Progenitor cell of endocrine pancreas (in vitro differentiated cells): ENCODE measurements at regions not wholly inside any gene's neighbourhood (a gene's known extent, or its start where the extent isn't known, plus 50 kb on each side); places are given as distances from the start of the nearest gene placed in this dataset.

Source experiments
- DNase-seq: peaks from one replicate; pipeline ENCODE4 v3.0.0; 2021; ENCODE audit warnings: low spot score; ENCODE audit not compliant: unreplicated experiment
- H3K27ac Mint-ChIP-seq: 2 replicates; pipeline ENCODE4 v1.8.0; 2021; ENCODE audit warnings: mild to moderate bottlenecking, moderate library complexity, mixed read lengths
- H3K27me3 Mint-ChIP-seq: 2 replicates; pipeline ENCODE4 v1.8.0; 2021; ENCODE audit warnings: mixed read lengths
- H3K36me3 Mint-ChIP-seq: 2 replicates; pipeline ENCODE4 v1.8.0; 2022; ENCODE audit warnings: mixed read lengths; ENCODE audit not compliant: insufficient read depth
- H3K4me1 Mint-ChIP-seq: 2 replicates; pipeline ENCODE4 v1.8.0; 2021; ENCODE audit warnings: low read depth, mixed read lengths
- H3K4me3 Mint-ChIP-seq: 2 replicates; pipeline ENCODE4 v1.8.0; 2021; ENCODE audit warnings: low read depth, mild to moderate bottlenecking, moderate library complexity, mixed read lengths
- H3K9me3 Mint-ChIP-seq: 2 replicates; pipeline ENCODE4 v1.8.0; 2021; ENCODE audit warnings: low read depth, mixed read lengths
- CTCF ChIP-seq: fragments of 200-600 bp; sonication (generic); IDR thresholded peaks from one replicate; pipeline ENCODE4 v1.5.0; 2021; ENCODE audit warnings: antibody characterized with exemption, mild to moderate bottlenecking; ENCODE audit not compliant: unreplicated experiment

- no peak overlapping the region for H3K27ac Mint-ChIP-seq
- DNase-seq: no peak
- no peak for TF ChIP-seq CTCF
- H3K4me1 Mint-ChIP-seq: peaks cover 34% of the 10 kb centered on the region
- H3K9me3 Mint-ChIP-seq: peaks cover 7% of the 10 kb centered on the region
- peaks cover 5% of the 10 kb centered on the region for H3K36me3 Mint-ChIP-seq
- no peaks in the 10 kb centered on the region for H3K27me3 Mint-ChIP-seq
- H3K4me3 Mint-ChIP-seq: no peak overlapping the region
Observed at GRCh38 chr14:85479306-85479705, 50.6 kb upstream of the FLRT2 start.

GRCh38 chr14:85479771-85480170, 50.2 kb upstream of the FLRT2 start:
- no peak for TF ChIP-seq CTCF
- H3K27me3 Mint-ChIP-seq: no peaks in the 10 kb centered on the region
- H3K4me3 Mint-ChIP-seq: no peak overlapping the region
- no peak for DNase-seq
- H3K9me3 Mint-ChIP-seq: peaks cover 8% of the 10 kb centered on the region
- H3K4me1 Mint-ChIP-seq: peaks cover 29% of the 10 kb centered on the region
- H3K36me3 Mint-ChIP-seq: peaks cover 5% of the 10 kb centered on the region
- H3K27ac Mint-ChIP-seq: no peak overlapping the region
